ENCODE measurements at regions not wholly inside any gene's neighbourhood (a gene's known extent, or its start where the extent isn't known, plus 50 kb on each side); places are given as distances from the start of the nearest gene placed in this dataset.
"Not testable (repeated sequence)": the region's sequence is repeated elsewhere in the genome, so short reads cannot be mapped to it uniquely, and the experiment has no call there.

DNA sequence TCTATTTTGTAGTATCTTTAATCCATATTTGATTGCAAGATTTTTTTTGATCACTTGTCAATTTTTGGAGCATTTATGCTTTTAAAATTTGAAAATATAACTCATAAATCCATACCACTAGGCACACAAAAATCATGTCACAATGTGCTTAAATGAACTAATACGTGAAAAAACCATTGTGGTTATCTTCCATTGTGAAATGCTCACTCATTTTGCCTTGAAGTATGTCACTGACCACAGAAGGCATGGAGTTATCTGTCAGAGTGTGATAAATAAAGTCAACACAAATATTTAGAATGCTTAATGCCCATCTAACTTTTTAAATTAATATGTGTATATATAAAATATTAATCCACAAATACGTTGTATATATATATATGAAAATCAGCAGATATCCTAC lies 347.2 kb downstream of the PTPRC start:
- DNase-seq: no peak

GRCh38 chr1:198986442-198986841 lies 347.6 kb downstream of the PTPRC start:
- no peak for DNase-seq

GRCh38 chr1:199002661-199003060 lies 363.8 kb downstream of the PTPRC start:
- no peak for DNase-seq

DNA sequence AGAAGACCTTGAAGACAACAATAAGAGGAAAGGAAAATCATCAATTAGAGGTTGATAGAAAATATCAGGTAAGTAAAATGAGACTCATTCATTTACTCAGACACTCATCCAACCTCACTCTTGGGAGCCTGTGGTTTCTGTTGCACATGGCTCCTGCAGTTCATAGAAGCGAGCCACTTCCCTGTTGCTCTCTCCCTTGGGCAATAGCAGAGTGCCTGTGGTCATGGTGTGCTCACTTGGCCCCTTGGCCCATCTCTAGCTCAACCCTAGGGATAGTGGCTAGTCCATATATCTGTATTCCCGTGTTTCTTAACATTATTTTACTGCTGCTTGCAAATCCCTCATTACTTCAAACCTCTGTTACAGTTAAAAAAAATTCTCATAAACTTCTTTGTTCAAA lies 368.6 kb downstream of the PTPRC start:
- no peak for DNase-seq

GRCh38 chr1:199009447-199009846 lies 370.6 kb downstream of the PTPRC start:
- DNase-seq: no peak

DNA sequence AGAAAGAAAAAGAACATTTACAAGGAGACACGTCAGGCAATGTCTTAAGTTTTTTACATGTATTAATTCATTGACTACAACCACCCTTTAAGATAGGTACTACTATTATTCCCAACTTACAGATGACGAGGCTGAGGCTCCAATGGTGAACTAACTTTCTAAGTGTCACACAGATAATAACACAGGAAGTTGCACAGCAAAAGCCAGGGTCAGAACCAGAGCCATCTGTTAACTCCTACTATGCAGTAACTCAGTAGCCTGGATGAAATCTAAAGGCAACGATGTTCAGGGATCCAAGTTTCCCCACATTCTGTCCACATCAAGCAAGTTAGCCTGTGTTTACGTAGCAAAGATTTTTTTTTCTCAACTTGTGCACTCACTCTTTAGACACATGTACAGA lies 371.7 kb downstream of the PTPRC start:
- DNase-seq: no peak

DNA sequence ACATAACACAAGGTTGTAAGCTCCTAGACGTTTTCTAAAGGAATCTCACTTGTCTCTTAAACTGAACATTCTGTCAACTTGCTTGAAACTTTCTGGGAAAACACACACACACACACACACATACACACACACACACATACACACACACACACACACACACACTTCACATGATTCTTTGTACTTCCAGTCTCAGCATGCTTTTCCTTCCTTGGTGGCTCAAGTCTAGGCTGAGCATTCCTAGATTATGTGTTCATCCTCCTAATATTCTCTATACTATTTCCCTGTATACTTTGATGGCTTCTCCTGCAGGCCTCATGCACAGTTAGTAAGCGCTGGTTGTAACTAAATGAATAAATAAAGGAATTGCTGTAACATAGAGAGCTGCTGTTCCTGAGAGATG lies 372.1 kb downstream of the PTPRC start:
- DNase-seq: no peak

GRCh38 chr1:199015799-199016198 lies 377.0 kb downstream of the PTPRC start:
- DNase-seq: no peak

GRCh38 chr1:199018471-199019135 lies 379.8 kb downstream of the PTPRC start:
- DNase-seq: no peak

GRCh38 chr1:199020051-199020450 lies 381.2 kb downstream of the PTPRC start:
- no peak for DNase-seq

- no peak for DNase-seq
Measured at GRCh38 chr1:199020904-199021303, 382.1 kb downstream of the PTPRC start.

GRCh38 chr1:199029401-199029800 lies 390.6 kb downstream of the PTPRC start:
- no peak for DNase-seq

DNA sequence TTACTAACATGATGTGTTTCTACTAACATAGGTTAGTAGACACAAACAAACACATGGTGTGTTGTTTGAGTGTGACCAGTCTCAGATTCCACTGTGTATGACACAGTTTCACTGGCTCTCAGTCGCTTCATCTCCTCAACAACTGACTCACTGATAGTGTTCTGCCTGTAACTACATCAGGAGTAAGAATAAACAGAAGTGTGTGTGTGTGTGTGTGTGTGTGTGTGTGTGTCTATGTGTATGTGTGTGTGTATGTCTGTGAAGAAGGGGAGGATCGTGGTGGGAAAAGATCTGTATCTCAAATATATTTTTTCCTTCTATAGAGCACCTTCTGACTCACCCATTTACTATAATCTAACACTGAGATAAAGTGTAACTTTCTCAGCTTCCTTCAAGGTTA lies 391.0 kb downstream of the PTPRC start:
- no peak for DNase-seq

GRCh38 chr1:199030541-199030940 lies 391.7 kb downstream of the PTPRC start:
- DNase-seq: not testable (repeated sequence)

DNA sequence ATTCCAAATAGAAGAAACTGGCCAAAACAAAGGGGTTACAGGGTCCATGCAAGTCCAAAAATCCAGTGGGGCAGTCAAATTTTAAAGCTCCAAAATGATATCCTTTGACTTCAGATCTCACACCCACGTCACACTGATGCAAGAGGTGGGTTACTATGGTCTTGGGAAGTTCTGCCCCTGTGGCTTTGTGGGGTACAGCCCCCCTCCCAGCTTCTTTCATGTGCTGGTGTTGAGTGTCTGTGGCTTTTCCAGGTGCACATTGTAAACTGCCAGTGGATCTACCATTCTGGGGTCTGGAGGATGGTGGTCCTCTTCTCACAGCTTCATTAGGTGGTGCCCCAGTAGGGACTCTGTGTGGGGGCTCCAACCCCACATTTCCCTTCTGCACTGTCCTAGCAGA lies 392.3 kb downstream of the PTPRC start:
- DNase-seq: not testable (repeated sequence)

DNA sequence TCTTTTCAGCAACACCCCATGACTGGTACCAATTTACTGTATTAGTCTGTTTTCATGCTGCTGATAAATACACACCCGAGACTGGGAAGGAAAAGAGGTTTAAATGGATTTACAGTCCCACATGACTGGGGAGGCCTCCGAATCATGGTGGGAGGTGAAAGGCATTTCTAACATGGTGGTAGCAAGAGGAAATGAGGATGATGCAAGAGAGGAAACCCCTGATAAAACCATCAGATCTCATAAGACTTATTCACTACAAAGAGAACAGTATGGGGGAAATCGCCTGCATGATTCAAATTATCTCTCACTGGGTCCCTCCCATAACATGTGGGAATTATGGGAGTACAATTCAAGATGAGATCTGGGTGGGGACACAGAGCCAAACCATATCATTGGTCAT lies 393.6 kb downstream of the PTPRC start:
- DNase-seq: not testable (repeated sequence)

GRCh38 chr1:199033661-199034060 lies 394.8 kb downstream of the PTPRC start:
- DNase-seq: no peak

- no peak for DNase-seq
Measured at GRCh38 chr1:199038156-199038555, 399.3 kb downstream of the PTPRC start.

DNA sequence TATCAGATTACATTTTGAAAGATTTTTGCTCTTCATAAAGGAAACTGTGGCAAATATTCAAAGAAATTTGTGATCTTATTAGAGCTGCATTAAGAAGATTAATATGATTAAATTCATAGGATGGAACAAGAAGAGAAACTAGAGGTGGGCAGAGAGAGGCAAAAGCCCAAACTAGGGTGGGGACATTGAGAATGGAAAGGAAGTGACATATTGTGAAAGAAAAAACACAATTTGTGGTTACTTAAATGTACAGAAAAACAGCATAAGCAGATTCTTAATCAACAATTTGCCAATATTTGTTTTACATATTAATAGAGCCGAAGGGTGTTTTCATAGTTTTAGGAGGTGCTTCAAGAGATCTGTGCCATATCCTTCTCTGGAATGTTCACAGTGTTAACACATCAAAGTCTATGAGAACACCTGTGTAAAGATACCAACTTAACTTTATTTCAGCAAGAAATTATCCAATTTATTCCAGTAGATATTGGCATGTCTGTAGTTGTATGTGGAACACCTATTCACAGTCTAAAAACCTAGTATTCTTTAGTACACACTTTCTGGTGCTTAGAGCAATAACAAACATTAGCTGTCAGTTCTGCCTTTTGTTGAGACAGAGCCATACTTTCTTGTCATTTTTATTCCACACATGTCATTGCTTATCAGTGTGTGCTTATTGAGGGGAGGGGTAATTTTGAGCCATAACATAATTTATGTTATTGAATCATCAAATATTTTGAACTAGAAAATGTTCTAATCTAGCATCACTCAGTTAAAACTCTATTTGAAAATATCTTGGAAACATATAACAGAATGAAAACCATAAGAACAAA lies 401.5 kb downstream of the PTPRC start:
- DNase-seq: no peak

- no peak for DNase-seq
Measured at GRCh38 chr1:199041173-199041914, 402.5 kb downstream of the PTPRC start.

DNA sequence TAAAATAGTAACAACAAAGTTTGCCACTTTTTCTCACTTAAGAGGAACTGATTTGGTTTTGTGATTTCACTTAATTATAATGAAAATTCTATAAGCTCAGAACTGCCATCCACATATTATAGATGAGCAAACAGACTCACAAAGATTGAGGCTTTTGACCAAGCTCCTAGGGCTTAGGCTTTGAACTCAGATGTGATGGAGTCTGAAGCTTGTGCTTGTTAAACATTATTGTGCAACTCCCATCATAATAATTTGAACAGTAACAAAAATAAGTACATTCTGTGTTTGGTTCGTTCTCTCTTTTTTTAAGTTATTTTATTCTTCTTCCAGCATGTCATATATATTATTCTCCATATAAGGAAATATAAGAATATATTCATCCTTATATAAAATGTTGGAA lies 403.4 kb downstream of the PTPRC start:
- no peak for DNase-seq

DNA sequence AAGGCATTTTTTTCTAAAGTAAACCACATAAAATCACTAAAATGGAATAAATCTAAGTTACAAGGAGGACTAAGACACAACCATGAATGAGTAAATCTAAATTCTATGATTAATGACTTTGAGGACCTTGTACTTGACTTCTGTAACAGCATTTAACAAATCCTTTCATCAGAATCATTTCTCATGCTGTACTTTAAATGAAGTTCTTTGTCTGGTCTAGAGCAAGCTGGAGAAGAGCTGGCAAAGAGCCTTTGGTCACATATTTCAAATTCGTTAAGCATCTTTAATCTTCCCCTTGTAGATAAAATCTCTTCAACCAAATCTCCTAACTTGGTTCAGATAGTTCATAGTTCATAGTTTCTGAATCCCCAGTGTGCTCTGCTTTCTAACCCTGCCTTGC lies 405.4 kb downstream of the PTPRC start:
- no peak for DNase-seq

DNA sequence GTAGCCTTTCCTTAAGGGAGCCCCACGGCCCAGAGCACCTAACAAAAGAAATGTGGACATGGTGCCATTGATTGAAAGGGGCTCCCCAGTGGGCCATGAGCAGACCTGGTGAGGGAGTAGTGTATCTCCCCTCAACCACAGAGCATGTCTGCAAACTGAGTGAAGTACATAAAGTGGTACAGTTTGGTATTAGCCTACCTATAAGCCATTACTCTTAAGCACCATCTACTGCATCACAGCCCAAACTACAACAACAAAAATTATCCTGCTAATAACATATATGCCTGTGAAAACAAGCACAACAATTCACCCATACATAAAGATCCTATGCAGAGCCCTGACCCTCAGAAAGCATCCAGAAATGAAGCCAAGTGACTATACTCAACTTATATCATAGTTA lies 407.8 kb downstream of the PTPRC start:
- no peak for DNase-seq

DNA sequence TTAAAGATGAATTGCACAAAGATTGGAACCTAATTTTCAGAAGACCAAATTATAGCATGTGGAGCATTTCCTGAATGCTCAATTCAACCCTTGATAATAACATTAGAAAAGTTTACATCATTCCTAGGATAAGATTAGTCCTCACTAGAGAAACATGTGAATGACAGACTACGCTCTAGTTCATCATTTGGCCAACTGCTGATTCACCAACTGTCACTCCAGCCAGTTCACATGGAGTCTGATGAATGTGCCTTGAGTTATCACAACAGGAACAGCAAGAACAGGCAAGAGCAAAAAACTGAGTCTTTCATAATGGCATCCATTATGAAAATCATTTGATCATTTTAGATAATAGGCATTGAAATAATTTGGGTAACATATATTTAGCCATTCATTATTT lies 415.9 kb downstream of the PTPRC start:
- no peak for DNase-seq

All from activated effector memory CD4-positive, alpha-beta T cell treated with anti-CD3 and anti-CD28 coated beads, Interleukin-2, amount 50 U/mL, for 16 hours (primary cell).